GM18520 (cell line): ENCODE measurements at regions not wholly inside any gene's neighbourhood (a gene's known extent, or its start where the extent isn't known, plus 50 kb on each side); places are given as distances from the start of the nearest gene placed in this dataset.

Experiments
- ATAC-seq: cut with Tn5 transposase; IDR thresholded peaks from one replicate; pipeline ENCODE4 v1.9.1; 2021; ENCODE audit not compliant: unreplicated experiment

DNA sequence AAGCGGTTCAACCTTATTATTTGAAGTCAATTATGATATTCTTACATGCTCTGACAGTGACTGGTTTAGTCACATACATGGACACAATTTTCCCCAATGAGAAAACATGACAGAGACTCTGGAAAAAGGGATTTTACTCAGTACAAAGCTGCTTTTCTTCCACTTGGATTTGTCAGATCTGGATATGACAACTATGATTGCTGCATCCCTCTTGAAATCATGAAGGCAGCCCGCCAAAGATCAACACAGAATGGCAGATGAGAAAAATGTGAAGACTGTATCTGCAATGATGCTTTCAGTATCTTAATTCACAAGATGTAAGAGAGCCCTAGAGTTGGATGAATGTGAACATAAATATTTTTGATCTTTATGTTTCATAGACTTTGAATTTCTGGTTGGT lies 439.6 kb downstream of the CDH8 start:
- ATAC-seq: no peak

DNA sequence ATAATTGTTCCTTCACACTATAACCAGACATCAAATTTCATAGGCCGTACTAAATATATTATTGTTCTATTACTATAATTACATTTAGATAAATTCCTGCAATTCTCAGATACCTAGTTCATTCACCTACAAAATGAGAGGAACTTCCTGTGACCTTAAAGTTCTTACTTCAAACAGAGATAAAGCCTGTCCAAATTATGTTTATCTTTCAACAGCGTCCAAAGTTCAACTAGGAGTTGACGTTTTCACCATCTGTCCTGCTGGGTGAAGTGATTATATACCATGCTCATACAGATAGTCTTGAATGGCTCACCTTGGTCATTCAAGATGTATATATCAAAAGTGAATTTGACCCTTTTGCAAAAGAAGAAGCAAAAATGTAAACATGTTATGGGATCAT lies 440.6 kb downstream of the CDH8 start:
- no peak for ATAC-seq

DNA sequence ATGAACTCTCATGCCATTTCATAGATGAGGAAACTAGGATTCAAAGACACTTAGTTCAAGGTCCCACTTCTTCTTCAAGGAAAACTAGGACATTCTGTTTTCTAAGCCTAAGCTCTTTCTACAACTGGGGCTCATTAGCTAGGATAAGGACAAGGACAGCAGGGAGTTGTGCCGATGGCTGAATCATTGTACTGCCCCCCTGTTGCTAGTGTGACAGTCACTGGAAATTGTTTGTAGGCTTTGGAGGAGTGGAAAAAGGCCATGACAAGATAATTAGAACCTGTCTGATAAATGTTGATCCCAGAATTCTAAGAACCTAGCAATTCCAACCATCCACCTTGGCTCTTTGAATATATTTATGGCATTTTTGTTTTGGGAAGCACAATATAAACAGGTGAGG lies 445.7 kb downstream of the CDH8 start:
- no peak for ATAC-seq

DNA sequence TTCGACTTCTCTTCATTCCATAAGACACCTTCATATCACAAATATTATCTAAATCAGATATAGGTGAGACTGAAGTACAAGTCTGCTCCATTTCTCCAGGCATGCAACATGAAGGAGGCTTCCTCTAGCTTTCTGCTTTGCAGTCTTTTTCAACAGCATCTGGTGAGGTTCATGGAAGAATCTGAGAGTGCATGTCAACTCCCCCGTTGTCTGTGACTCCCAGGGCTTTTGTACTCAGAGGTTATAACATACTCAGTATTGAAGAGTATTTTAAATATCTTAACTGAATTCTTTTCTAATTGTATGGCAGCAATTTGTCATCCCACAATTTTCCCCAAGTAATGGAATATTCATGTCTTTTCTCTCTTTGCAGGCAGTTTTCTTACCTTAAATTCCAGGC lies 448.7 kb downstream of the CDH8 start:
- no peak for ATAC-seq

DNA sequence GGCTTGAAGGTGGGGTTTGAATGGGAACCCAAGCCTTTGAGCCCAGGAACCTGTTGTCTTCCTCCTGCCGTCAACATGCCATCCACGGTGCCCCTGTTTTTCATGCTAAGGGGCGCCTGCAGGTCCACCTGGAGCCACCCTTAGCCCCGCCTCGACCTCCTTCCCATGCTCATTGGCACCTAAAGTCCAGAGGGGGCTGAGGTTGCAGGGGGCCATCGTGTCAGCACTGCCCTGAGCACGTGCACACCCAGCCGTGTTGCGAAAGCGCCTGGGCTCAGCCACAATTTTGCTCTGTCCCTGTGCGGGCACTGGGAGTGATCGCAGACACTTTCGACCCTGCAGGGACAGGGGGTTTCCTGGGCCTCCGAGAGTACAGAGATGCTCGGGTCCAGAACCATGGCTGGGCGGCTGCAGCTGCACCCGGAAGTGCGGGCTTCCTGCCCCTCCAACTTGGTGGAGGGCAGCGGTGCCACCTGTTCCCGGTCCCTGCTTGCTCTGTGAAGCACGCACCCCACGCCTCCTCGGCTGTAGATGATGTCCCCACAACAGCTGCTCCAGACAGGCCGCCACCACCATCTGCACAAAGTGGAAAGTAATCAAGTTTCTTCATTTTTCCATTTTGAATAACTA lies 454.7 kb downstream of the CDH8 start:
- ATAC-seq: no peak

DNA sequence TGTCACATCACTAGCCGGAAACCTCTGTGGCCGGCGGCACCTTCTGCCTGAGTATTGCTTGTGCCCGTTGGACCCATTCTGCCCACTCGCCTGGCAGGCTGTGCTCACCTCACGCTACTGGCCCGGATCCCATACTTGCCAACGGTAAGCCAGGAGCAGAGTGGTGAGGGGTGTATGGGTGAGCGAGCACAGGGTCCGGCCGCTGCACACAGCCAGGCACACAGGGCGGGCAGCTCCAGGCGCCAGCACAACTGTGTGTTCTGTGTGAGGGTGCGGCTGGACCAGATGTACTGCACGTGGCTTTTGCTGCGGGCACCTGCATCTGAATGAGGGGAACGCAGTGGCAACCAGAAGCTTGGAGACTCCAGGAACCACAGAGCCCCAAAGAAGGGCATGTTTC lies 455.7 kb downstream of the CDH8 start:
- ATAC-seq: no peak

DNA sequence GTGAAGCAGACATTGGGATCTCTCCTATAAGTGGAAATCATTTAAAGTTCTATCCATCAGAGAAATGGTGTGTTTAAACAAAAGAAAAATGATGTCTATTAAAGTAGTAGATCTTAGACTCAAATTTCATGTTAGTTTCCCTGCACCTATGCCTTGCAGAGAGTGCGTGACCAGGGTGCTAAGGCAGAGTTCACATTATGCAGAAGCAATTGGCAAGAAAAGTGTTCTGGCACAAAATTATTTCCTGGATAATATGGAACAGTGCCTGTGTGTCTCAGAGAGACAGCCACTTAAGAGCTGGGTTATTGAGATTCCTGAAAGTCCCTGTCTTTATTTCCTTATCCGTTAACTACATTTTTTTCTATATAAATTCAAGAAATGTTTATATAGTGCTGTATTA lies 457.0 kb downstream of the CDH8 start:
- no peak for ATAC-seq

DNA sequence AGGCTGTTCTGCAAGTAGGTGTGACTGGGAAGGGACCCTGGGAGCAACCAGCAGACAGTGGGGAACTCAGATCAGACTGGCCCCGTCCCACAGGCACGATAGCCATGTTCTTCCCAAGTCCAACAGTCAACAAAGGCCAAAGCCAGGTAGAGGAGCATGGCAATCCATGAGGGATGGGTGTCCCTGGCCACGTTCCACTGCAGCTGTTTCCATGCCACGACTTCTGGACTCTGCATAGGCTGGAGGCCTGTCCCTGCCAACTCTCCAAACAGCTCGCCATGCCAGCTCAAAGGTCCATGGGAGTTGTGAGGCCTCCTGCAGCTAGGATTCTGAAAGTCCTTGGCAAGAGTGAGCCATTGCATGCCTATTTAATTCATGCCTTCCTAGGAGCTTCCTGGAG lies 459.8 kb downstream of the CDH8 start:
- ATAC-seq: no peak

DNA sequence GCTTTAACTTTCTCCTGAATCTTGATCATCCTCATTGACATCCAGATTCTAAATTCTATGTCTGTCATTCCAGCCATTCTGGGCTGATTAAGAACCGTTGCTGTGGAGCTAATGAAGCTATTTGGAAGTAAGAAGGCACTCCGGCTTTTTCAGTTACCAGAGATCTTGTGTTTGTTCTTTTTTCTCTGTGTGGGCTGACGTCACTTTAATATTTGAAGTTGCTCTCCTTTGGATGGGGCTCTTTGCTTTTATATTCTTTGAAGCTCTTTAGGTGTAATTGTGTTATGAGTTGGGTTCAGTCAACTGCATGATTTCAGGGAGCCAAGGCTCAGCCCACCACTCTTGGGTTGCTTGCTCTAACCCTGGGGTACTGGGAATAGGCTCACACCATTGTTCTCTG lies 460.6 kb downstream of the CDH8 start:
- no peak for ATAC-seq

DNA sequence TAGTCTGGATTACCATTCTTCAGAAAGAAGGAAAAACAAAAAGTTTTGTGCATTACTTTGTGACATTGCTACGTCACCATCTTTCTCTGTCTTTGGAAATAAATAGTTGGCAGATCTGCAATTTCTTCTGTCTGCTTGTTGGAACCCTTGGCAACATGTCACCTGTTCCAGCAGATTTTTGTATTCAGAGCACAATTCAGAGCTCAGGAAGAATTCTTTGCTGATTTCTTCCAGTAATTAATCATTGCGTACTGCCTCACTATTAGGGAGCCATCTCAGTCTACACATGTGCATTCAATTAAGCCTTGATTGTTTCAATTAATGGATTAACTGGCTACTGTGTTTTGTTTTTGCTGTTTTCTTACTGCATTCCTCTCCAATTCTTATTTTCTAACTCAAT lies 467.2 kb downstream of the CDH8 start:
- ATAC-seq: no peak

DNA sequence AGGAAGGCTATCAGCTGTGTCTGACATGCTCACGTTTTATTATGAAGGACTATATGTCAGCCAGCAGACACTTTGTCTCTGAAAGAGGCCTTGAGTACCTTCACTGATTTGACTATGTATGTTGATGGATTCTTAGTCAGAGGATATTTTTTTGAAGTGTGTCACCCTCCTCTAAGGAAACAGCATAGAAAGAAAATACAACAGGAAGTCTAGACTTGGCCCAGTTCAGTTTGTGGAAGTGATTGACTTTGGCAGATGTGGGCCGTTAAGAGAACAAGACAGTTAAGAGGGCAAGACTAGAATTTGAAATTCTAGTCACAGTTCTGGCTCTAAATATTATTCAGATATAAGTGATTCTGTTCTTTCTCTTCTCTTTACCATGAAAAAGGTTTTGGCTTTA lies 471.5 kb downstream of the CDH8 start:
- ATAC-seq: no peak

DNA sequence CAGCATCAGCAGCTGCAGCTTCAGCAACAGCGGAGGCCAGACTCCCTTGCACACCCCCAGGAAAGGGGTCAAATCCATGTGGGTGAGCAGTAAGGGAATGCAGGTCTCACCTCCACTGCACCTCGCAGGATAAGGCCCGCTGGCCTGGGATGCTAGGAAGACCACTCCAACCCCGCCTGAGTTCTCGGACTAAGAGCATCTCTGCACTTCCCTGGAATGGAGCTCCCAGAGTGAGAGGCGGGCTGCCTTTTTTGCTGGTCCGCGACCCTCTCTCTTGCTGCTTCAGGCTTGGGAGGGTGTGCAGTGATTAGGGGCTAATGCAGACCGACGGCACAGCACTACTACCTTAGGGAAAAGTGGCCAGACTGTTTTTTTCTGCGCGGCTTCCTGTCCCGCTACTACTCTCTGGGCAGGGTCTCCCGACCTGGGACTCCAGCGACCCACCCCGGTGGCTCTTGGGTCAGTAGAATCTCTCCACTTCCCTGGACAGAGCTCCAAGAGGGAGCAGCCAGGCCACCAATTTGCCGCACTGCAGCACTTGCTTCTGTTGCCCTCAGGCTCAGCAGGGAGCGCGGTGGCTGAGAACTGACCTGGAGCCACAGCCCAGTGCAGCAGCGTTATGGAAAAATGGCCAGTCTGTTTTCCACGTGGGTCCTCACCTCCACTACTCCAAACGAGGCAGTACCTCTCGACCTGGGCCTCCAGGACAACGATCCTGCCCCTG lies 480.4 kb downstream of the CDH8 start:
- no peak for ATAC-seq

DNA sequence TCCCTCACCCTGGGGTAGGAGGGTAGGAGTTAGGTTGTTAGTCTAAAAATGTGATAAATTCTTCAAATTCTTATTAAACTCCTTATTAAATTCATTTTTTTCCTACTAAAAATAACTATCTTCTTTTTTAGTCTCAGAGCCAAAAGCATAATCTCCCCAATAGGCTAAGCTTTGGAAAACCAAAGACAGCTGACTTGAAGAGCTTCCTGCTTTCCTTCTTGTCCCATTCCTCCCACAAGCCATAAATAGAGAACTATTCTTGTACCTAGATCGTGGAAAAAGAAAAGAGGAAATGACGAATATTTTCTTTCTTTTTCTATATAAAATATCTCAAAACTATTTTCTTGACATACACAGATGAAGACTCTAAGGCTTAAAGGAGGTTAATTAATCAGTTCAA lies 486.9 kb downstream of the CDH8 start:
- ATAC-seq: no peak

DNA sequence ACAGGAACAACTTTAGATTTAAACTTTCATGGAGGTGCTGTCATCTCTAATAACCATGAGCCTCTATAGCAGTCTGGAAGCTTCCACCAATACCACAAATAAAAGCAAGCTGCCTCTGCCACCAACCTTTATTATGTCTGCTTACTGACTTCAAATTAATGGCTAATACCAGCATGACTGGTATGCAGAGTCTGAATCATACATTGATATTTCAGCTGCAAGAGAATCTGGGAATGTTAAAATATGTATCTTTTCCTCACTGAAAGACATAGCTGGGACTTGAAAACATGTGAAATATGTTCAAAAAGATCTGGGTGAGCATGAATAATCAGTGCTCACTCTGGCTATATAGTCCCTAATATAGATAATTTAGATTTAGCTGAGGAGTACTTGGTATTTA lies 488.6 kb downstream of the CDH8 start:
- ATAC-seq: no peak

DNA sequence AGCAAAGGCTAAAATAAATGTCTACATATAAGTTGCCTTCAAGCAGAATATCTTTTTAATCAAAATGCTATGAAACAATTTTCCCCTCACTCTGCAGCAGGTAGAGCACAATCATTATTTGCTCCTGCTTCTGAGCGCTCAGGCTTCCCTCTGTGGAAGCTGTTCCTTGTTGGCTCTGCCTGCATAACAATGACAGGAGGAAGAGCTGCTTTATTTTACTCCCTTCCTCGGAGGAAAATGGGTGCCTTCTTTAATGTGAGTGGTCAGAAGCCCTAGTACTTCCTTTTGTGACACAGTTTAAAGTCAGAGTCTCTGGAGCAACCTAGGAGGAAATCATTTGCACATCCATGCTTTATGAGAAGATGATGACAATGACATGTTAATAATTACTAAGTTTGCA lies 492.1 kb downstream of the CDH8 start:
- no peak for ATAC-seq

DNA sequence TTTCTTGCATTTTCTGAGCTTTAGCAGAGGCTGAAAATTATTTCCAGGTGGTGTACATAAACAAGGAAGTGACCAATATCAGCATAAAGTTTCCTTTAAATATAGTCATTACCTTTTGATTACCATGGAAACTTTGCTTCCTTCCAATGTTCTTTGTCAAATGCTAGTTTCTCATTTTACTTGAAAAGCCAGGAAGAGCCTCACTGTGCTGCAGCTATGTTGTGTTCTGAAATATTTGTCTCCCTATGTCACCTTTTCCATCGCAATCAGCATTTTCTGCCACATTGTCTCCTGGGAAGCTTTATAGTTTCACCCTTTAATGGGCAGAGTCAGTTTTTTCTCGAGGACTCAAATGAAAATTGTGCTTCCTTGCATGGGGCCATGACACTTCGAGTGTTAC lies 496.0 kb downstream of the CDH8 start:
- no peak for ATAC-seq

DNA sequence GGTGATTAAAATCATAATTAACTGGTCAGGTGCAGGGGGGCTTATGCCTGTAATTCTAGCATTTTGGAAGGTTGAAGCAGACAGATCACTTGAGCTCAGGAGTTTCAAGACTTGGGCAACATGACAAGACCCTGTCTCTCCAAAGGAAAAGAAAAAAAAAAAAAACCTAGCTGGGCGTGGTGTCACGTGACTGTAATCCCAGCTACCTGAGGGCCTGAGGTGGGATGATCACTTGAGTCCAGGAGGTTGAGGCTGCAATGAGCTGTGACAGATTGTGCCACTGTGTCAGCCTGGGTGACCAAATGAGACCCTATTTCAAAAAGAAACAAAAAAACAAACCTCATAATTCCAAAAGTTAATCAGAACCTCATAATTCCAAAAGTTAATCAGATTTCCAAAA lies 505.5 kb downstream of the CDH8 start:
- ATAC-seq: no peak

DNA sequence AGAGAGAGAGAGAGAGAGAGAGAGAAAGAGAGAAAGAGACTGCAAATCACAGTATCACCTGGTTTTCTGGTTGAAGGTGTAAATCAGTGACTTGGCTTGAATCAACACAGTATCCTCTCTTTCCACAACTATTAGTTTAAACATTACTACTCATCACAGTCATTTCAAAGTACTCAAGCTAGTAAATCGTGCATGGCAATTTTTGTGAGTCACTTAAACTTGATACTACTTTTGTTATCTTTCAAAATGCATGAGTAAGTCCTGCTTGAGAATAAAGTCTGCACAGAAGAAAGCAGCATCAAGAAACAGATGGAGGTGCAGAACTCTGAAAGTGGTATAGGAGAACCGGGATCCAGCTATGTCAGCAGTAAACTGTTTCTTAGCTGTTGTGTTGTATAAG lies 535.4 kb downstream of the CDH8 start:
- ATAC-seq: no peak

DNA sequence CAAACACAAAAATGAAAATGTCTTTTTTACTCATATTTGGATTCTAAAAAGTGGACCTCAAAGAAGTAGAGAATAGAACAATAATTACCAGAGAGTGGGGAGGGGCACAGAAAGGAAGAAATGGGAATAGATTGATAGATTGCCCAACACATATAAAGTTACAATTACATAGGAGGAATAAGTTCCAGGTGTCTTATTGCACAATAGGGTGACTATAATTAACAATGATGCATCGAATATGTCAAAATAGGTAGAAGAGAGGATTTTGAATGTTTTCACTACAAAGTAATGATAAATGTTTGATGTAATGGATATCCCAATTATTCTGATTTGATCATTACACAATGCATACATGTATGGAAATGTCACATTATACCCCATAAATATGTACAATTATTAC lies 556.0 kb downstream of the CDH8 start:
- no peak for ATAC-seq

DNA sequence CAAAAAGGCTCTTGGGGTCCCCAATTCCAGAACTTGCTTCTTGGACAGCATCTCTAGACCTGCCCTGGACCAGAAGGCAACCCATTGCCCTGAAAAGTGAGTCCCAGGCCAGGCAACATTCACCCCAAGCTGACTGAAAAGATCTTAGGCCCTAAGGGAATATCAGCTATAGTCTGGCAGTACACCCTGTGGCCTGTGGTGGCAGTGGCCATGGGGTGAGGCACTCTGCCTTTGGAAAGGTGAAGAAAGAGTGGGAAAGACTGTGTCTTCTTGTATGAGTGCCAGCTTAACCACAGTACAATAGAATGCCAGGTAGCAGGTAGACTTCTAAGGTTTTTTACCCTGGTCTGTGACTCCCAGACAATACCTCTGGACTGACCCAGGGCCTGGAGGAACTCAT lies 564.5 kb downstream of the CDH8 start:
- no peak for ATAC-seq

DNA sequence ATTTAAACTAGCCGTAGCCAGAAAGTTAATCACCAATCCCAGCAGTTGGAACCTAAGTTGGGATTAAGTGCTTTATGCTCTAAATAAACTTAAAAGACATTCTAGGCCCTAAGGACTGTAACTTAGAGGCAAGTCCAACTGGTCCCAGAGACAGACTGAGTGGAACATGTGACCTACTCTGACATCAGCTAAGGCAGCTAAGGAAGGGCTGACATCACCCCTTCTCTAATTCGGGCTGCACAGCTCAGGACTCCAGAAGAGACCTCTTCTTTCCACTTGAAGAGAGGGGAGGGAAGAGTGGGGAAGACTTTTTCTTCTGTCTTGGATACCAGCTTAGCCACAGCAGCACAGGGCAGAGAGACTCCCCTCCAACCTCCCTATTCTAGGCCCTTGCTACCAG lies 565.2 kb downstream of the CDH8 start:
- ATAC-seq: no peak

DNA sequence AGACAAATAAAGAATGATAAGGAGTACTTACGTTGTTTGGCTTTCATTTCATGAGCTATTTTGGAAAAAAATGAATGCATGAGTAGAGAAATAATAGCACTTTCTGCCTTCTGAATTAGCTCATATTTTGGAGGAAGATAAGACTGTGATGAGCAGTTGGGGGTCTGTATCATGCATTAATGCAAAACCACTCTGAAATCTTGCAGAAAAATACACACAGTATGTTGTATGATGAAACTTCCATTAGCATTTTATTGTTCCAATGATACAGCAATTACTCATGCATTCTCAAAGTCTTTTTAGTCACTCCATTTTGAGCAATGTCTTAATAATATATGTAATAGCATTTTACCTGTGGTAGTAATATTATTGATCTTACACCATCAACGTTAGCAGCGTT lies 571.0 kb downstream of the CDH8 start:
- ATAC-seq: no peak

DNA sequence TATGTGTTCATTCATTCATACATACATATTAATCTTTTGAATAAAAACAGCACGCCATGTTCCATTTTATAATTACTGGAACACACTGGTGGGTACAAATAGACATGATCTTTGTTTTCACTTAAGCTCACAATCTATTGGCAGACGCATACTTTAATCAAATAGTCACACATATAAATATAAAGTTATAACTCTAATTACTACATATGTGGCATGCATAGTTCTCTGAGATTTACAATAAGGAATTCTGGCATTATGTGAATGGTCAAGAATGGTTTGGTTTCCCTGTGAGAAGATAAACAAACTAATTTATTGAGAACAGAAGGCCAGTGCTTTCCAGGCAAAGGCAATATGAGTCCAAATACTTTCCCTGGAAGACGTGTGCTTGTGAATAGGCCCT lies 576.2 kb downstream of the CDH8 start:
- no peak for ATAC-seq
